GM13976 (cell line): ENCODE measurements at regions not wholly inside any gene's neighbourhood (a gene's known extent, or its start where the extent isn't known, plus 50 kb on each side); places are given as distances from the start of the nearest gene placed in this dataset.
"Not testable (repeated sequence)": the region's sequence is repeated elsewhere in the genome, so short reads cannot be mapped to it uniquely, and the experiment has no call there.

Source experiments
- DNase-seq: peaks from one replicate; pipeline ENCODE4 v3.0.0; 2012; ENCODE audit warnings: low spot score
- in situ Hi-C: fragments of 300-500 bp; cut with MboI; formaldehyde crosslinking; loops from one replicate; pipeline ENCODE4 v1.12.0; 2022; ENCODE audit warnings: low sequenced_read_pairs, mixed read lengths, inconsistent platforms; ENCODE audit not compliant: unreplicated experiment
- TF ChIP-seq, protein P1 (sequence below): IDR thresholded peaks from 2 replicates; pipeline ENCODE4 v1.5.1; 2012; ENCODE audit warnings: borderline replicate concordance, mild to moderate bottlenecking; ENCODE audit not compliant: insufficient read depth; ENCODE audit errors: extremely low read depth, missing control alignments, control extremely low read depth

DNA sequence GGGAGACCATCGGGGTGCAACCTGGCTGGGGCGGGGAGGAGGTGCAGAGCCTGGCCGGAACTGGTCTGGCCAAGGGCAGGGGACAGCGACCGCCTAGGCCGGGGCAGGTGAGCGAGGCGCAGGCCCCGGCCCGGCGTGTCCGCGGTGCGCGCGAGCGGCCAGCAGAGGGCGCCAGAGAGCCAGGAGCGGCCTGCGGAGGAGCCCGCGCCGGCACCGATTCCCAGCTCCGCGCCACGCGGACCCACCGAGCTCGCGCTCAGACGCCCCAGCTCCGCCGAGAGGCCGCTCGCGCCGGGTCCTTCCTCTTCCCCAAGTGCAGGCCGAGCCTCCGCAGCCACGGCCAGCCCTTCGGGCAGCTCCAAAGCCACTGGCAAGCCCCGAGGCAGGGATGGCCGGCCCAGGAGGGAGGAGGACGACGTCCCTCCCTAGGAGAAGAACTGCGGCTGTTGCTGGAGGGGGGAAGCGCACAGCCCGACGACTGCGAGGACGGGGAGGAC is 128.9 kb upstream of the HMX1 start:
- in situ Hi-C loops, result not testable (repeated sequence)
- TF ChIP-seq, protein P1, sequence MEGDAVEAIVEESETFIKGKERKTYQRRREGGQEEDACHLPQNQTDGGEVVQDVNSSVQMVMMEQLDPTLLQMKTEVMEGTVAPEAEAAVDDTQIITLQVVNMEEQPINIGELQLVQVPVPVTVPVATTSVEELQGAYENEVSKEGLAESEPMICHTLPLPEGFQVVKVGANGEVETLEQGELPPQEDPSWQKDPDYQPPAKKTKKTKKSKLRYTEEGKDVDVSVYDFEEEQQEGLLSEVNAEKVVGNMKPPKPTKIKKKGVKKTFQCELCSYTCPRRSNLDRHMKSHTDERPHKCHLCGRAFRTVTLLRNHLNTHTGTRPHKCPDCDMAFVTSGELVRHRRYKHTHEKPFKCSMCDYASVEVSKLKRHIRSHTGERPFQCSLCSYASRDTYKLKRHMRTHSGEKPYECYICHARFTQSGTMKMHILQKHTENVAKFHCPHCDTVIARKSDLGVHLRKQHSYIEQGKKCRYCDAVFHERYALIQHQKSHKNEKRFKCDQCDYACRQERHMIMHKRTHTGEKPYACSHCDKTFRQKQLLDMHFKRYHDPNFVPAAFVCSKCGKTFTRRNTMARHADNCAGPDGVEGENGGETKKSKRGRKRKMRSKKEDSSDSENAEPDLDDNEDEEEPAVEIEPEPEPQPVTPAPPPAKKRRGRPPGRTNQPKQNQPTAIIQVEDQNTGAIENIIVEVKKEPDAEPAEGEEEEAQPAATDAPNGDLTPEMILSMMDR, result peak; percentile 59
- peak; percentile 73 for DNase-seq

DNA sequence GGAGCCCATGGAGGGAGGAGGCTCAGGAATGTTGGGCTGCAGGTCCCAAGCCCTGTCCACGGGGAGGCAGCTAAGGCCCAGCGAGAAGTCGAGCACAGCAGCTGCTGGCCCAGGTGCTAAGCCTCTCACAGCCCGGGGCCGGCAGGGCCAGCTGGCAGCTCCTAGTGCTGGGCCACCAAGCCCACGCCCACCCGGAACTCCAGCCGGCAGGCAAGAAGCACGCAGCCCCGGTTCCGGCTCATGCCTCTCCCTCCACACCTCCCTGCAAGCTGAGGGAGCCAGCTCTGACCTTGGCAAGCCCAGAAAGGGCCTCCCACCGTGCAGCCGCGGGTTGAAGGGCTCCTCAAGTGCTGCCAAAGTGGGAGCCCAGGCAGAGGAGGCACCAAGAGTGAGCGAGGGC is 121.3 kb upstream of the HMX1 start:
- in situ Hi-C loops, DNase-seq: not testable (repeated sequence)

DNA sequence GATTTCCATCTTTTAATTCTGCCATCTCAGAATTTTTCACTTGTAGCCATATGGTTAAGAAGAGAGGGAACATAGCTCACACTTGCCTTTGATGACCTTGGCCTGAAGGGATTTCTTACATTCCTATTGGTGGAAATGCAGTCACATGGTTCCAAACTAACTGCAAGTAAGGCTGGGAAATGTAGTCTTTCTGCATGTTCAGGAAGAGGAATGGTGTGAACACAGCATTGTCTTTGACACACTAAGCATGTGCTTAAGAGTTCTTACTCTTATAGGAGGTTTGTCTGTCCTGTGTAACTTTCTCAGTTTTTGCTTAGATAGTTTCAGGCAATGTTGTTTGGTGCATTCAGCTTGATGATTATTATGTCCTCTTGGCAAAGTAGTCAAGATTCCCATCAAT is 119.8 kb upstream of the HMX1 start:
- not testable (repeated sequence) for DNase-seq

DNA sequence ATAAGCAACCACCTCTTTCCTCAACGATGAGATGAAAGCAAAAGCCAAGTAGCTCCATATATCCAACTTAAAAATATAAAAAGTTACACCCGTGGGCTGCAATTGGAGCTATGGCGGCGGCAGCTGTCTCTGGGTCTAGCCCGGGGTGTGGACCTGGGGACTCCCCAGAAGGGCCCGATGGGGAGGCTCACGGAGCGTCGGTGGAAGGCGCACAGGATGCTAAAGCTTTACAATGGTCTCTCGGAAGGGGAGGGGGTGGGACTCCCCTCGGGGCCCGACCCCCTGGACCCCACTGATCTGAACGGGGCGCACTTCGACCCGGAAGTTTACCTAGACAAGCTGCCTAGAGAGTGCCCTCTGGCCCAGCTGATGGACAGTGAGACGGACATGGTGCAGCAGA is 118.7 kb upstream of the HMX1 start:
- in situ Hi-C loops, result not testable (repeated sequence)

More for the DNA sequence above, 119.8 kb upstream of the HMX1 start:
- in situ Hi-C loops, result not testable (repeated sequence)

DNA sequence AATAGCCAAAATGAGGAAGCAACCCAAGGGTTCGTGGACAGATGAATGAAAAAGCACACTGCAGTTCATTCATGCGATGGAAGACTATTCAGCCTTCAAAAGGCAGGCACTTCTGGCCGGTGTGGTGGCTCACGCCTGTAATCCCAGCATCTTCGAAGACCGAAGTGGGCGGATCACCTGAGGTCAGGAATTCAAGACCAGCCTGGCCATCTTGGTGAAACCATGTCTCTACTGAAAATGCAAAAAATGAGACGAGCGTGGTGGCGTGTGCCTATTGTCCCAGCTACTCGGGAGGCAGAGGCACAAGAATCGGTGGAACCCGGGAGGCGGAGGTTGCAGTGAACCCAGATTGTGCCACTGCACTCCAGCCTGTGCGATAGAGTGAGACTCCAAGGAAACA is 114.1 kb upstream of the HMX1 start:
- in situ Hi-C loops, DNase-seq: not testable (repeated sequence)

More for the DNA sequence above, 118.7 kb upstream of the HMX1 start:
- DNase-seq, result not testable (repeated sequence)

DNA sequence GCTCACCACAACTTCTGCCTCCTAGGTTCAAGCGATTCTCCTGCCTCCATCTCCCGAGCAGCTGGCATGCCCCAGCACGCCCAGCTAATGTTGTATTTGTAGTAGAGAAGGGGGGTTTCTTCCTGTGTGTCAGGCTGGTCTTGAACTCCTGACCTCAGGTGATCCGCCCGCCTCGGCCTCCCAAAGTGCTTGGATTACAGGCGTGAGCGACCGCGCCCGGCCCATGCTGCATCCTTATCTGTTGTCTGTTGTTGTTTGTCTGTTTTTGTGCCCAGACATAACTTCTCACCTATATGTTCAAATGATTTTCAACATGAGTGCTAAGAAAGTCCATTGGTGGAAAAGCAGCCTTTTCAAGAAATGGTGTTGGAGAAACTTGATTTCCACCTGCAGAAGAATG is 113.0 kb upstream of the HMX1 start:
- DNase-seq, in situ Hi-C loops: not testable (repeated sequence)

DNA sequence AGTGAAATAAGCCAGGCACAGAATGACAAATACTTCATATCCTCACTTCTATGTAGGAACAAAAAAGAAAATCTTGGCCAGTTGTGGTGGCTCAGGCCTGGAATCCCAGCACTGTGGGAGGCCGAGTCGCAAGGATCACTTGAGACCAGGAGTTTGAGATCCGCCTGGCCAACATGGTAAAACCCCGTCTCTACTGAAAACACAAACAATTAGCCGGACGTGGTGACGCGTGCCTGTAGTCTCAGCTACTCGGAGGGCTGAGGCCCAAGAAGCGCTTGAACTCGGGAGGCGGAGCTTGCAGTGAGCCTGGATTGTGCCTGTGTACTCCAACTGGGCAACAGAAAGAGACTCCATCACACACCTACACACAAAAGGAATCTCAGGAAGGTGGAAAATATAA is 112.3 kb upstream of the HMX1 start:
- DNase-seq, in situ Hi-C loops: not testable (repeated sequence)

DNA sequence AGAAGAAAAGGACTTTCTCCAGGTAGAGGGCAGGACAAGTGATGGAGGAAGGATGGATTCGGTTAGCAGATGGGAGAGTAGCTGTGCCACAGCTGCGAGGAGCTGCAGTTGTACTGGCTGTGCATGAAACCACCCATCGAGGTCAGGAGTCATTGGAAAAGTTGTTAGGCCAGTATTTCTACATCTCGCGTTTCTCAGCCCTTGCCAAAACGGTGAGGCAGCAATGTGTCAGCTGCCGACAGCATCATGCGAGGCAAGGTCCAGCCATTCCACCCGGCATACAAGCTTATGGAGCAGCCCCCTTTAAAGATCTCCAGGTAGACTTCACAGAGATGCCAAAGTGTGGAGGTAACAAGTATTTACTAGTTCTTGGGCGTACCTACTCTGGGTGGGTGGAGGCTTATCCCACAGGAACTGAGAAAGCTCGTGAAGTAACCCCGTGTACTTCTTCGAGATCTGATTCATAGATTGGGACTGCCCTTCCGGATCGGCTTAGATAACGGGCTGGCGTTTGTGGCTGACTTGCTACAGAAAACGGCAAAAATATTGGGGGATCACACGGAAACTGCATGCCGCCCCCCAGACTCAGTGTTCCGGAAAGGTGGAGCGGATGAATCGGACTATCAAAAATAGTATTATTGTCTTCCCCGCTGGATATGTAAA is 105.0 kb upstream of the HMX1 start:
- not testable (repeated sequence) for DNase-seq

DNA sequence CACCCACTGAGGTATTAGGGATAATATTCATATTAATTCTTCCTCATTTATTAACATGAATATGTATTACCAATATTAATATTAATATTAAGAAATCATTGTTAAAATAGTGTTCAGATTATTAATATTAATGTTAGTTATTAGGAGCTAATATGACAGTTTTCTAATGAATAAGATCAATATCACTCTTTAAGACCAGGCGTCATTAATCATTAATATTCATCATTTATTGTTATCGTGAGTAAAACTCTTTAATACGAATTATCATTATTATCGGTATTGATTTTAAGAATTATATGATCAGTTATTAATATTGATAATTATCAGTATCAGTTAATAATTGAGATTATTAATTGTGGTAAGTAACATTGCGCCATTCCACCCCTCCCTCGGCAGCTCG is 101.0 kb upstream of the HMX1 start:
- in situ Hi-C loops, DNase-seq: not testable (repeated sequence)

More for the DNA sequence above, 105.0 kb upstream of the HMX1 start:
- in situ Hi-C loops, result not testable (repeated sequence)

DNA sequence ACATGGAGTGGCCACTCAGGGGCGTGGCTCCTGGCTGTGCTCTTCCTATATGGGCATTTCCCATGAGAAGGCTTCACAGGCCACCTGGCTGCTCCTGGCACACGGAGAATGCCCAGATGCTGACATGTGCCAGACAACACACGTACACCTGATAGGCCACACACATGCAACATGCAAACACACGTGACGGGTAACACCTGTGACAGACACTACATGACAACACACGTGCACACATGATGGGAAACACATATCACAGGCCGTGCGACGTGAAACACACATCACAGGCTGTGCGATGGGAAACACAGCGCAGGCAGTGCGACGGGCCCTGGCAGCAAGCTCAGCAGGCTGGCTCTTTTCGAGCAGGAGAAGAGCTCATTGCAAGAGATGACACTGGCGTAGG is 94.3 kb upstream of the HMX1 start:
- in situ Hi-C loops, result not testable (repeated sequence)

DNA sequence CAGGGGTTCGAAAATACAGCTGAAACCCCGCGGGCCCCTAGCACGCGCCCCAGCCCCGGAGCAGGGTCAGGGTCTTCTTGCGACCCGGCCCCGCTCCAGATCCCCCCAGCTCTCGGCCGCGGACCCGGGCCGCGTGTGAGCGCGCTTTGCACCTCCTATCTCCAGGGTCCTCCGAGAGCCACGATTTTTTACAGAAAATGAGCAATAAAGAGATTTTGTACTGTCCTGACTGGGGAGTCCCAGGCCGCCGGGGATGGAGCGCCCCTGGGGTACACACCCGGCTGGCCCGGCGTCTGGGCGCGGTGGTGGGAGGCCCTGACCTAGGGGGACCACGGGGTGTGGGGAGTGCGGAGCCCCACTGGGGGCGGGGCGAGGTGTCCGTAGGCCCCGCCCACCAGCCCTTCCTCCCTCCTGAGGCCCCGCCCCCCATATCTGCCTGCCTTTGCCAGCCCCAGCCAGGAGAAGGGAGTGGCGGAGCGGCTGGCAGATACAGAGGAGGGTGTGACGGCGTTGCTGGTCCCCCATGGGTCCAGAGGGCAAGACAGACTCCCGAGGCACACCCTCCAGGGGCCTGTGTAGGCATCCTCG is 92.7 kb upstream of the HMX1 start:
- DNase-seq, result not testable (repeated sequence)

More for the DNA sequence above, 94.3 kb upstream of the HMX1 start:
- DNase-seq, result not testable (repeated sequence)

DNA sequence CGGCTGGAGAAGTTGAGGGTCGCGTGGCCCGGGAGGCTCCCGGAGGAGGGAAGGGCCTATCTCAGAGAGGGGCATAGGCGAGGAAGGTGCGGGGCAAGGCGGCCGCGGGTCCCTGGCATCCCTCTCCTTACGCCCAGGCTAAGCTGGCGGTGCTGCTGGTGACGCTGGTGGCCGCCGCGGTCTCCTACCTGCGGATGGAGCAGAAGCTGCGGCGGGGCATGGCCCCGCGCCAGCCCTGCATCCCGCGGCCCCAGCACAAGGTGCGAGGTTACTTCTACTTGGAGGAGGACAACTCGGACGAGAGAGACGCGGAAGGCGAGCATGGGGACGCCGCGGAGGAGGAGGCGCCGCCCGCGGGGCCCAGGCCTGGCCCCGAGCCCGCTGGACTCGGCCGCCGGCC is 91.9 kb upstream of the HMX1 start:
- DNase-seq, in situ Hi-C loops: not testable (repeated sequence)

More for the DNA sequence above, 92.7 kb upstream of the HMX1 start:
- in situ Hi-C loops, result not testable (repeated sequence)

DNA sequence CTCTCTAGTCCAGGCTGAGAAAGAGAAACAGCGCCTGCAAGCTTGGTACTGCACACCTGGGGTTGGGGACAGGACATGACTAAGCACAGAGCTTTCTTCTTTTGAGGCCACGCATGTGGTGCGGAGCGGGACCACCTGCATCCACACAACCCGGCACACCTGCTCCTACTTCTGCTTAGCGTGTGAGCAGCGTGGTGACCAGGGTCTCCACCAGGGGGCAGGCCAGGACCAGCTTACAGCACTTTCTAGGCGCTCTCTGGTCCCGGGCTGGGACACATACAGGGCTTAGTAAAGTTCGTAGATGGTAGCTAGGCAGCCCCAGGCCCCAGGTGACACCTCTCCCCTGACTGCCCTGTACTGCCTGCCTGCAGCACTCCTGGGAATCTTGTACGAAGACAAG is 89.7 kb upstream of the HMX1 start:
- in situ Hi-C loops, result not testable (repeated sequence)
- DNase-seq, result peak; percentile 19

DNA sequence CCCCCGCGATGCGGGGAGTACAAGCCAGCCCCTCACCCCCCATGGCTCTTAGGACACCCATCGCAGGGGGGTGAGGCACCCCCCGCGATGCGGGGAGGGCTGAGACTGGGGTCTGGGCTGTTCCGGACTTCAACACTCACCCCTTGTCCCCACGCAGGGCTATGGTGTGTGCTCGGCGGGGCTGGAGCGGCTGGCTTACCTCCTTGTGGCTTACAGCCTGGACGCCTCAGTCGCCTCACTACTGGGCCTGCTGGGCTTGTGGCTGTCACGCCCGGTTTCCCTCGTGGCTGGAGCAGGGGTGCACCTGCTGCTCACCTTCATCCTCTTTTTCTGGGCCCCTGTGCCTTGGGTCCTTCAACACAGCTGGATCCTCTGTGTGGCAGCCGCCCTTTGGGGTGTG is 87.8 kb upstream of the HMX1 start:
- in situ Hi-C loops, DNase-seq: not testable (repeated sequence)

DNA sequence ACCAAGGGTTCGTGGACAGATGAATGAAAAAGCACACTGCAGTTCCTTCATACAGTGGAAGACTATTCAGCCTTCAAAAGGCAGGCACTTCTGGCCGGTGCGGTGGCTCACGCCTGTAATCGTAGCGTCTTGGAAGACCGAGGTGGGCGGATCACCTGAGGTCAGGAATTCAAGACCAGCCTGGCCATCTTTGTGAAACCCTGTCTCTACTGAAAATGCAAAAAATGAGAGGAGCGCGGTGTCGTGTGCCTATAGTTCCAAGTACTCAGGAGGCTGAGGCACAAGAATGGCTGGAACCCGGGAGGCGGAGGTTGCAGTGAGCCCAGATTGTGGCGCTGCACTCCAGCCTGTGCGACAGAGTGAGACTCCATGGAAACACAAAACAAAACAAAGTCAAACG is 82.4 kb upstream of the HMX1 start:
- in situ Hi-C loops, DNase-seq: not testable (repeated sequence)

DNA sequence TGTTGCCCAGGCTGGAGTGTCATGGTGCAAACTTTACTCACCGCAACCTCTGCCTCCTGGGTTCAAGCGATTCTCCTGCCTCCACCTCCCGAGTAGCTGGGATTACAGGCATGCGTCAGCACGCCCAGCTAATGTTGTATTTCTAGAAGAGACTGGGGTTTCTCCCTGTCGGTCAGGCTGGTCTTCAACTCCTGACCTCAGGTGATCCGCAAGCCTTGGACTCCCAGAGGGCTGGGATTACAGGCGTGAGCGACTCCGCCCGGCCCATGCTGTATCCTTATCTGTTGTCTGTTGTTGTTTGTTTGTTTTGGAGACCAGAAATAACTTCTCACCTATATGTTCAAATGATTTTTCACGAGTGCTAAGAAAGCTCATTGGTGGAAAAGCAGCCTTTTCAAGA is 81.2 kb upstream of the HMX1 start:
- DNase-seq, in situ Hi-C loops: not testable (repeated sequence)

DNA sequence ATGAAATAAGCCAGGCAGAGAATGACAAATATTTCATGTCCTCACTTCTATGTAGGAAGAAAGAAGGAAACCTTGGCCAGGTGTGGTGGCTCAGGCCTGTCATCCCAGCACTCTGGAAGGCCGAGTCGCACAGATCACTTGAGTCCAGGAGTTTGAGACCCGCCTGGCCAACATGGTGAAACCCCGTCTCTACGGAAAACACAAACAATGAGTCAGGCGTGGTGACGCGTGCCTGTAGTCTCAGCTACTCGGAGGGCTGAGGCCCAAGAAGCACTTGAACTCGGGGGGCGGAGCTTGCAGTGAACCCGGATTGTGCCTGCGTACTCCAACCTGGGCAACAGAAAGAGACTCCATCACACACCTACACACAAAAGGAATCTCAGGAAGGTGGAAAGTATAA is 80.5 kb upstream of the HMX1 start:
- DNase-seq, in situ Hi-C loops: not testable (repeated sequence)

DNA sequence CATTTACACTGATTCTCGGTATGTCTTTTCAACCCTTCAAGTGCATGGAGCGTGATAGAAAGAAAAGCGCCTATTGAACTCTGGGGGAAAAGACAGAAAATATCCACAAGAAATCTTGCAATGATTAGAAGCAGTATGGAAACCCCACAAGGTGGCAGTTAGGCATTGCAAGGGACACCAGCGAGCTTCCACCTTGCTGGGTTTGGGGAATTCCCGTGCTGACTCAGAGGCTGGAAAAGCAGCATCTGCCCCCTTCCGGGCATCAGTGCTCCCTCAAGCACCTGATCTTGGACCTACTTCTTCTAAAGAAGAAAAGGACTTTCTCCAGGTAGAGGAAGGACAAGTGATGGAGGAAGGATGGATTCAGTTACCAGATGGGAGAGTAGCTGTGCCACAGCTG is 73.9 kb upstream of the HMX1 start:
- in situ Hi-C loops, DNase-seq: not testable (repeated sequence)
